GM18870 (cell line): ENCODE measurements at regions not wholly inside any gene's neighbourhood (a gene's known extent, or its start where the extent isn't known, plus 50 kb on each side); places are given as distances from the start of the nearest gene placed in this dataset.

Experiments
- ATAC-seq: cut with Tn5 transposase; IDR thresholded peaks from one replicate; pipeline ENCODE4 v1.9.1; 2021; ENCODE audit warnings: moderate library complexity; ENCODE audit not compliant: unreplicated experiment

DNA sequence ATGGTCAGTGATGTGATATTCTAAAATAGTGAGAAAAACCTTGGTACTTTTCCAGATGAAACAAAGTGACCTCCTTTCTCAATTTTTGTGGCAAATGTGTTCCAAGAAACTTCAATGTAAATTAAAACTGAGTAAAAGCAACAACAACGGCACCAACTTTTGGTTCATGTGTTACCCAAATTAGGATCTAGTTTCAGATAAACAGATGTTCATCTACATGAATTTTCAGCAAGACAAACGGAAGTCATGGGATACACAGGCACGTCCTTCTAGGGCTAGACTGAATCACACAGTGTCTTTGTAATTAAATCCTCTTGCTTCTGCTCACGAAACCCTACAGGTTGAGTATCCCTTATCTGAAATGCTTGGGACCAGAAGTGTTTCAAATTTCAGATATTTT, 915.2 kb downstream of the TFAP2A start:
- ATAC-seq, result no peak

DNA sequence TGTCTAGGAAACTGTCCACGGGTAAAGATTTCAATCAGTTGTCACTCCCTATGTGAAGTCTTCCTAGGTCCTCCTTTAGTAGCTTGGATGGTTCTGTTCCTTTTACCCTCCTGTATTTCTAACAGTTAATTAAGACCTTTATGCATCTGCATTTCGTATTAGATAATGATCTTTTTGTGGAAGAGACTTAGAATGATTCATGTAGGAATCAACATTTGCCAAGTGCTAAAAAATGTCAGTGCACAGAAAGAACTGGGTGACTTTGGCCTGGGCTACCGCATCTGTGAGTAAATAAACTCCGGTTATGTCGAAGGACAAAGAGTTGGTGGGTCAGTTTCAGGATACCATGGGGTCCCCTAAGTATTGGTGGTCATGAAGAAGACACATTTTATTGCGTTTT, 918.0 kb downstream of the TFAP2A start:
- no peak for ATAC-seq

DNA sequence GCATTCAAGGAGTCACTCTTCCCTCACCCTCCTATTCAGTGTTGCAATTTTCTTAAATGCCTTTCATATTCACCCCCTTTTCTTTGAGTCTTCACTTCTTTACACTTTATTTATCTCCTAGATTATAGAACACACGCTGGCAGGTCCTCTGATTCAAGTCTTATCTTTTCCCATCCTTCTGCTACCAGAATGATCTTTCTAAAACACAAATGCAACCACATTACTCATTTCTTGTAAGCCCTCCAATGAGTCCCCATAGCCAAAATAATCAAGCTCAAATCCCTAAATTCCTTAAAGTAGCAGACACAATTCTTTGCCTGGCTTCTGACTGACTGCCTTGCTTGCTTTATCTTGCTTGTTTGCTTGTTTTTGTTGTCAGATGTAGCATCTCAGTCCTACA, 920.0 kb downstream of the TFAP2A start:
- no peak for ATAC-seq

DNA sequence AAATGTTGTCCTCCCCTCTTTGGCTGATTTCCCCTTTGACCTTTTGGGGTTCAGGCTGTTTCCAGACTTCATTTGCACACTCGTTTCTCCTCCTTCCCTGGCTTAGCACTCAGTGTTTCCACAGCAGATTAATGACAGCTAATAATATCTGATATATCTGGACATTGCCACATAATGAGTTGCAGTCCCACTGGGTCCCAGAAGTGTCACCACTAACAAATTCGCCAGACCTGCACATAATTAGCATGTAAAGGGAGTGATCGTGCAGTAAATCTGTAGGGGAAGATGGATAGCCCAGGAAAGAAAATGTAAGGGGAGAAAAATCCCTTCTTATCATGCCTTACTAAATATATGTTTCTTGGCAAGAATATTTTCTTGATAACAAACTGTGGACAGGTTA, 922.1 kb downstream of the TFAP2A start:
- no peak for ATAC-seq

DNA sequence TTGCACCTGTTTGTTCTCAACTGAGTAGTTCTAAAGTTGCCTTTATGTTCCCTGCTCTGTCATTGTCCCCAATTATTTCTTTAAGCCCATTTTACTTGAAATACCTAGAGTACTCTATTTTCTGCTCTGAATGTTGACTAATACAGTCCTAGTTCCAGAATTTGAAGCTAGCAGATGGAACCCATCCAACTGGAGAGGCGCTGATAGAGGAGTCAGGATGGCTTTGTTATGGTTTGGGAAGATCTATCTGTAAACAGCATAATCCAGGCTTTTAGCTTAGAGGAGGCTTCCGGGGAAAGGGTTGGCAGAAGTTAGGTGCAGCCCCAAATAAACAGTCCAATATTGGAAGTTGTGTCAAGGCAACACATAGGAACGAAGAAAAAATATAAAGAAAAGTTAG, 927.7 kb downstream of the TFAP2A start:
- no peak for ATAC-seq

DNA sequence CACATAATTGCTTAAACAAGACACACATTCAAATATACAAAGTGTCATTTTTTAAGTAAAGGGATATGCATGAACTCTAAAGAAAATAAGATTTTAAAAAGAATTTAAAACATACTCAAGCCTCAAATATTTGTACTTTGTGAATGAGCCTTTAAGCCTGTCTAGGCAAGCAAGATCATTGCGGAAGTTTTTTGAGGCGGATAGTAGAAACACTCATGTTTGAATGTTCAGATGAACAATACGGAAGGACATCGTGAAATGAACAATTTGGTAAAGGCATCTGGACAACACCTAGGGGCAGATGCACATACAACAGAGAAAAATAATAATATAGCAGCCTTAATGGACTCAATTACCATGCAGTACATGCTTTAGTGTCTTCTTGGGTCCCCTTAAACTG, 928.9 kb downstream of the TFAP2A start:
- no peak for ATAC-seq

DNA sequence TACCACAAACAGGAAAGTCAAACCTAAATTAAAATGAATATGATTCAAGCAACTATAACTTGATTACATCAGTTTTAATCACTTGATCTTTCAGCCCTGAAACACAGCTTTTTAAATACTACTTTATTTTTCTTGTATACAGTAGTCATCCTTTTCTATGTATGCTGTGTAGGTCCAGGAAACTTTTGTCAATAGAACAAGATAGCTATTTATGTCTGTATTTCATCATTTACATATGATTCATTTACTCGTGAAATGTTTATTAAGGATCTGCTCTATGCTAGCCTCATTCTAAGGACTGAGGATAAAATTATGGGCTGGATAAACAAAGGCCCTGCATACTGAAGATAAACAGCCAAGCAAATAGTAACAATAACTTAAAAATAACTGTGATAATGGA, 930.2 kb downstream of the TFAP2A start:
- no peak for ATAC-seq

DNA sequence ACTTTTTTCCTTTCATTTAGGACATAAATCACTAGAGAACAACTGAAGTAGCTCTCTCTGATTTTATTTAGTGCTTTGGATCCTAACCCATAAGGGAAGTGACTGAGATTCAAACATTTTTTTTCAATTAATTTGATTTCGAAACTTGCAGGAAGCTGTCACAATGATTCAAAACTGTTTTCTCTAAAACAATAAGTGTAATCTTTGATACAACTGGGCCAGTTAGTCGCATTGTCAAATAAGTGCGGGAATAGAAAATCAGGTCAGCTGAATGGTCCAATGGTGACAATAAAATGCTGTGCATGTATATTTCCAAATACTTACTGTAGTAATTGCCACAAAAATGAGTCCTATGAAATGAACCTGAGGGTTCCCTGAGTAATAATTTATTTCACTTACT, 930.8 kb downstream of the TFAP2A start:
- no peak for ATAC-seq

DNA sequence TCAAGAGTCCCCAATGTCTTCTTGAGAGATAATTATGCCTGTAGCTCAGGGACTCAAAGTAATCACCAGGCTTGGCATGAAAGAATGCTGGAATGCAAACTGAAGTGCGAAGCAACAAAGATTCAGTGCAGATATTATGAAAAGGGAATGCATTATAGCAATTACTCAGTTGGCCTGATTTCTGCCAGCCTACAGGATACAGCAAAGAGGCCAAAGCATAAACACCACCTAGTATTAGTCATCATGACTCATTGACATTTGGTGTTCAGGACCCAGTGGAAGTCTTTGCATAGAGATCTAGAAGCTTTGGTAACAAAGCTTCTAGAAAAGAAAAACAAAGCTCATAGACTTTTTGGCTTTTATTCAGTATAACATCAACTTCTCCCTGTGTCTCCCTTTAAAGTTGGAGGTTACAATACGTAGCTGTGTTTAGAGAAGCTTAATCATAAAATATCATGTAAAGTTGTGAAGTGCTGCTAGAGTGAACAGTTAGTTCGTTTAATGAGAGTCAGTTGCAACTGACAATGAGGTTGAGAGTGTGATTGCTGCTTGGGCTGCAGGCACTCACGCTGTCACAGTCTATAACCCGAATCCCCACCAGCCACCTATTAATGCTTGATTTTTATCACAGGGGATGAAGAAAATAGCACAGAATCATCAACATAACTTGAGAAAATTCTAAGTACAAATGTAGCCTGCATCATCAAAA, 932.7 kb downstream of the TFAP2A start:
- ATAC-seq, result no peak

DNA sequence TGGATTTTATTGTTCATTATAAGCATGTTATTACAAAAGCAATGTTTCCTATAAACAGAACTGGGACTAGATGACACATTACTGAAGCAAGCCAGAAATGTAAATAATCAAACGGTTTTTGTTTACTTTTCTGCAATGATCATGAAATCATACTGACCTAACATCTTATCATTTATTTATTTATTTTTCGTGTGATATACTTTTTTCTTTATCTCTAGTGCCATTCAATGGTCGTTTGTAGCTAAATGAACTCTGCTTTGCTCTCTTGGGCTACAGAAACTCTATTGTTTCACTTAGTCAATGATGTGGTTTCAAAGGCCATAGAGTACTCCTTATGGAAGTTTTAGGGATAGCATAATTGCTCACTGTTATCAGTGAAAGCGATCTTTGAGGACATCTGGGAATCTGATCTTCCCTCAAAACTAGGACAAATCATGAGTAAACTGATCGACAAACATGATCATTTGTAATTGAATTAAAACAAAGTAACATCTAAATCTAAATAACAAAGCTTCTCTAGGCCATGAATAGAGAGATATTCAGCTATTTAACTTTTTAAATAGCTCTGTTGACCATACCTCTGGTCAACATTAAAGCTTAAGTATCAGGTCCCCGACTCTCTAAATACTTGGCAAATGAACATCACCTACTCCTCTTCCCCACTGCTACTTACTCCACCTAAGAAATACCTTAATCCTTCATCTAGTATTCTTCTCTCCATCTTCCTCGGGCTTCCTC, 933.4 kb downstream of the TFAP2A start:
- ATAC-seq, result no peak

DNA sequence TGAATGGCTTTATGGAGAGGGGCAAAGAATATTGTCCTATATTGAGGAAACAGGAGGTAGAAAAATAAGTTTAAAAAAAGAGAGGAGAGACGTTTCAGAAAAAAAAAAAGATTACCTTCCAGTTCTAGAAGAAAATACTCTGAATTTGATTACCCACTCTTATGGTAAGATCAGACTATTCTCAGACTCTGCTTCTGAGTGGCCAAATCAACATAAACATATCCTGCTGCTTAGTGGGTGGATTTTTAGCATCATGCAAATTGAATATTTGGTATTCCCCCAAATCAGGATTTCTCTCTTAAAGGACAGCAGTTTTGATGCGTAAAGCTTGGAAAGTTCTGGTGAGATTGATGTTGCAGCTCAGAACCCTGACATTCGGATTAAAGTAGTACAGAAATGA, 946.6 kb downstream of the TFAP2A start:
- ATAC-seq, result no peak

DNA sequence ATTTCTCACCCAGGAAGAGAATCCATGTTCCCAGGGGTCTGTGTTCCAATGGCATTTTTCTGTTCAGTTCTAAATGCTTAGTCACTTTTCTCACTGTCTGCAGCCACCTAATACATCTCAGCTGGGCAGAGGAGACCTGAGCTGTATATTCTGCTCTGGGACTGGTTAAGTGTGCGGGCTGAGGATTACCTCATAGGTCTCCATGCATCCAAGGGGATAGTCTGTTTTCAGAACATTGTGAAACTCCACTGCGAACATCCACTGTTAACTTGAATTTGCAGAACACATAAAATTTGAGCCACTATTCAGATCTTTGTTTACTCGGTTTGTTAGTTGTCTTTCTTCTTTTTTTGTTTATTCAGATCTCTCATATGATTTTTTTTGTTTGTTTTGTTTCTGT, 947.1 kb downstream of the TFAP2A start:
- no peak for ATAC-seq

DNA sequence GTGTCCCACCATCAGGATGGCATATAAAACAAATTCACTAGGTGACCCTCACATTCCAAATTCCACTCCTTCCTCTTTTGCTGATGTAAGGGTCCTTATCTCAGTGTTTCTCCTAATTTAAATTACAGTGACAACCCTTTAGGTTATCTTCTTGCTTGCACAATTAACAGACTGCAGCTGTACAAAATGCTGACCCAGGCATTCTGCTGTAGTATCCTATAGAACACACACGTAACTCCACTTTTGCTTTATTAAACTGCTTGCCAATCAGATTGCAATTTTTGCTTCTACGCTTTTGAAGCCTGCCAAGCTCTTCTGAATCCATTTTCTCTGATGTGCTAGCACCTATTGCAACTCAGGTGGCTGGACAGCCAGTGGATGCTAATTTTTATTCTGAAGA, 950.3 kb downstream of the TFAP2A start:
- no peak for ATAC-seq

DNA sequence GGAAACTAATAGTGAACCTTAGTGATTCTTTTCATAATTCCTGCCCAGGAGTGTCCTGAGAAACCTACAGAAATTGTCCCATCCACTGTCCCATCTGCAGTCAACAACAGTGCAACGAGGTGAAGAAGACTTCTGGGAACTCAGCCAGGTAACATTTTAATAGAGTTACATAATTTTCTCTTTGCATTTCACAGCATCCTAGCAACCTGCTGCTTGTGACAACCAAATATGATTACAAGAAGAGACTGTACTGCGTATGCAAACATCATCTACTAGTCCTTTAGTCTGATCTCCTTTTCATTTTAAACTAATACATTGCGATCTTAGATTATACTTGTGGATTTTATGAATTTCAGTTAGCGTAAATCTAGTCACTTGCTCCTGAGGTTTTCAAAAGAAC, 951.6 kb downstream of the TFAP2A start:
- no peak for ATAC-seq

DNA sequence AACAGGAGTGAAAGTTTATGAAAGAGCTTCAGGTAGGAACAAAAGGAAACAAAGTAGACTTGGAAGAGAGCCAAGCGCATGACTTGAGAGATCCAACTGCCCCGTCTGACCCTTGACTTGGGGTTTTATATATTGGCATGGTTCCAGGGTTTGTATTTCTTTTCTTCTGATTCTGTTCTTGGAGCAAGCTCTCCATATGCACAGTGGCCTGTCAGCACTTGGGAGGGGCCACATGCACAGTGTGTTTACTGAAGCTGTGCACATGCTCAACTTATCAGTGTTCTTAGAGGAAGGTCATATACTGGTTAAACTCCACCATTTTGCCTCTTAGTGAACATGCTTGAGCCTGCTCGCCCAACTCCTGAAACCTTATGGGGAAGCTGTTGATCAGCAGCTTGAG, 953.7 kb downstream of the TFAP2A start:
- no peak for ATAC-seq

DNA sequence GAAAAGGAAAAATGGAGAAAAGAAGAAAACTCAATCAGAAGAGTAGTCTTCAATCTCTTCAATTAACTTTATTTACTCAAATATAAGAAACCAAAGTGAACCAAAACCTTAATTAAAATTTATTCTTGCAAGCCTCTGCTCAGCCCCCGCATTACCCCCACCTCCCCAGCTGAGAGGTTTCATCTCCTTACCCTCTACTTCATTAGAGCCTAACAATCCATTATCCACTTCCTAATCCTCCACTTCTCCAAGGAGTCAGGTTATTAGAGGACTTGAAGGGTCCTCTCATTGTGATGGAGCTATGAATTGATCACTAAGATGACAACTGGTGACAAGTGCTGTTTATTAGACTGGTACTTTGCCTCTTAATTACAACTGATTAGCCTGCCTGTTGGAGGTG, 956.5 kb downstream of the TFAP2A start:
- no peak for ATAC-seq

DNA sequence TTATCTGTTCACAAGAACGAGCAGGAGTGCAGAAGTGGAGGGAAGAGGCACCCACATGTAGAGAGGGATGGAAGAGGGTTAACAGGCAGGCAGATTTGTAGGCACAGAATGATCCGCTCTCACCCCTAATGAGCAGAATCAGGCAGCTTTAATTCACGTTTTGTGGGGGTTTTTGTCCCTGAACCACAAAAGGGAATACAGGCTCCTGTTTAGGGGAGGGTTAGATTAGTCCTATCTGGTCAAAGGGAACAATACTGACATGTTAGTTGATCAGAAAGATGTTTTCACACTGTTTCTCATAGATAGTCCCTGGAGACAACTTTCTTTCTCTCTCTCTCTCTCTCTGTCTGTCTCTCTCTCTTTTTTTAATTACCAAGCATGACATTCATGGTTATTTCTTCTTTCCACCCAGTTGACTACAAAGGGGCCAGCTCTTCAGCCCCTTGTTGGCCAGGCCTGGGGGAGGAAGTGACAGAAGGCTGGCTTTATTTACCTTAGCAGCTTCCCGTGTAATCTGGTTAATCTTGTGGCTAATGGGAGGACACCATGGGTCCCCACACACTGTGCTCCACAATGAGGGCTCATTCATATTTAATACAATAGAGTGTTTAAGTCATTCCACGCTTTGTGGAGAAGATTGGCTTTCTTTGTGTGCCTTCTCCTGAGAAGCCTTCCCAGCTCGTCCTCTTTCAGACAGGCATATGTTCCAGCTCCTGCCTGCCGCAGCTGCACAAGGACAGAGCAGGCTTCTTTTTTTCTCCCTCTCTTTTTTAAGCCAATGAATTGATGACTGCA, 958.8 kb downstream of the TFAP2A start:
- ATAC-seq, result no peak

DNA sequence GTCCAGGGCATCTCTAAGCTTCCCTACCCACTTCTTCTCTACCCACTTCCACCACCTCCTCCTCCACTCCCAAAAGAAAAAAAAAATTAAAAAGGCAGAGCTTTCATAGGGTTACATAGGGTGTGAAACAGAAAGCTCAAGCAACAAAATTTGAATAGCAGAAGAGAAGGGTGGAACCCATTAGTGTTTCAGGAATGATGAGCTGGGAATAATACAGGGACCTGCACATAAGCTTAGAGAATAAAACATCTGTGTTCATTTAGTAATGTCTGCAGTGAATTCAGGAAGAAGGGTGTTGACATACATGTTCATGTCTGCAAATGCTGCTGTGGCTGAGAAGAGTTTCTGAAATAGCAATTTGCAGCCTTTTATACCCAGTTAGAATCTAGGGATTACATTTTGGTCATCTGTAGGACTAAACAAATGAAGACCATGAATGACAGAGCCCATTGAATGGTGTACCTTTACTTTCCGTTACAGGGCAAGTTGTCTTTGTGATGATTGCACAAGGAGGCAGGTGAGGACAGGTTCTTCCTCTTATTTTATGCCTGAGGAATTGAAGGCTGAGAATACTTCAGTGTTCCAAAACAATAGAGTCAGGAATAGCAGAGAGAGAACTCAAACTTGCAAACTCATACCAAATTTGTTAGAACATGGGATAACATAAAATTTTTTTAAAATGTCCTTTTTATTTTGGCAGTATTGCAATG, 975.1 kb downstream of the TFAP2A start:
- no peak for ATAC-seq

DNA sequence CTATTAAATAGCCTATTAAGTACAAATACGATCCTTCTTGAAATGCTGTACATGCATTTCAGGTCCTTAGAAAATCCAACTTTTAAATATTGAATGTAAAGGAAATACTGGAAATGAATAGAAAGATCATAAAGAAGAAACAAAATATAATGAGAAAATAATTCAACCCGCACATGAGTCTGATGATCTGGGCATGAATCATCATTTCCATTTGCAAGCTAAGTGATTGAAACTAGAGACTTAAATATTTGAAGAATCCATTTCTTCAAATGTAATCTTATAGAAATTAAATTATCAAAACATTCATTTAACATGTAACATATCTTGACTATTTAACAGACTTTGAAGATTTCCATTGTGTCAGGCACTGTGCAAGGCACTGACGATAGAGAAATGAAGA, 977.0 kb downstream of the TFAP2A start:
- no peak for ATAC-seq

DNA sequence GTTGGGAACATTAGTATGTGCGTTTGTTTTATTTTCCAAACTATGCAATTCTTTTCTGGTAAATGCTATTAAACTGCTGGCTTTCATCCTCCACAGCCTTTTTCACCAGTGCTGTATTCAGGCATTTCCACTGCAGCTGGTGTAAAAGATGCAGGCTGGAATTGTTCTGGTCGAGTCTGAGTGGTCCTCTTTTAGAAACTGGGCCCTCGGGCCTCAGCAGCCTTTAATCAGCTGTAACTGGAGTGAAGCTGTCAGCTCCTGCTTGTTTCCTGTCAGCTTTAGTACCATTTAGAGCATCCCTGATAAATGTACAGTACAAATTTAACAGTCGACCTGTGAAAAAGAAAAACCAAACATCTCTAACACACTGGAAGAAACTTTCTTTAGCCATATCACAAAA, 979.6 kb downstream of the TFAP2A start:
- ATAC-seq, result no peak

DNA sequence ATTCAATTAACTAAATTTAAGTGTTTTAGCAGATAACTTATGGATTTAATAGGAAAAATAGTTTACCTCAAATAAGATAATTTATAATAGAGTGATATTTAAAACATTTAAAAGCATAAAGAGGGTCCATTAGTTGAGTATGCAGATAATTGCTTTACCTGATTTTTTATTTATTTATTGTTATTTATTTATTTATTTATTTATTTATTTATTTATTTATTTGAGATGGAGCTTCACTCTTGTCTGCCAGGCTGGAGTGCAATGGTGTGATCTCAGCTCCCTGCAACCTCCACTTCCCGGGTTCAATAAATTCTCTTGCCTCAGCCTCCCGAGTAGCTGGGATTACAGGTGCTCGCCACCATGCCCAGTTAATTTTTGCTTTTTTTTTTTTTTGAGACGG, 982.9 kb downstream of the TFAP2A start:
- no peak for ATAC-seq
